H1 (cell line): ENCODE measurements at regions not wholly inside any gene's neighbourhood (a gene's known extent, or its start where the extent isn't known, plus 50 kb on each side); places are given as distances from the start of the nearest gene placed in this dataset.

Source experiments
- KDM1A ChIP-seq: fragments of 200-600, 300-600 bp; sonication (generic); IDR thresholded peaks from 2 replicates; pipeline ENCODE4 v1.7.1; 2016; ENCODE audit warnings: mild to moderate bottlenecking, low read length, borderline replicate concordance
- RFX5 ChIP-seq: IDR thresholded peaks from 2 replicates; pipeline ENCODE4 v1.6.1; 2011; ENCODE audit warnings: low read depth, low read length, improper control_type of control experiment, borderline replicate concordance
- TAF7 ChIP-seq: optimal IDR thresholded peaks from 2 replicates; pipeline ENCODE3; 2011; ENCODE audit warnings: low read depth, mild to moderate bottlenecking, inconsistent platforms, low read length, moderate library complexity, borderline replicate concordance
- USF2 ChIP-seq: IDR thresholded peaks from 2 replicates; pipeline ENCODE4 v1.6.1; 2011; ENCODE audit warnings: low read length, improper control_type of control experiment

- TF ChIP-seq USF2 (no peak), TAF7 (no peak), RFX5 (no peak), KDM1A (no peak)
Measured at GRCh38 chr3:69463531-69463930, 77.6 kb upstream of the FRMD4B start (continued).
